ENCODE measurements at regions not wholly inside any gene's neighbourhood (a gene's known extent, or its start where the extent isn't known, plus 50 kb on each side); places are given as distances from the start of the nearest gene placed in this dataset.

- H3K36me3 Mint-ChIP-seq = no peaks in the 10 kb centered on the region
- H3K27ac Mint-ChIP-seq = no peak overlapping the region
- H3K27me3 Mint-ChIP-seq = no peaks in the 10 kb centered on the region
- no peak overlapping the region for H3K4me3 Mint-ChIP-seq
- H3K4me1 Mint-ChIP-seq = no peaks in the 10 kb centered on the region
- DNase-seq = no peak
- CTCF ChIA-PET = no interaction called here
- H3K9me3 Mint-ChIP-seq = no peaks in the 10 kb centered on the region
Measured at GRCh38 chr3:178067721-178068120, 468.5 kb upstream of the KCNMB2 start.

- Mint-ChIP-seq H3K27ac (no peak overlapping the region), H3K9me3 (no peaks in the 10 kb centered on the region), H3K4me3 (no peak overlapping the region), H3K4me1 (peaks cover 4% of the 10 kb centered on the region), H3K36me3 (no peaks in the 10 kb centered on the region), H3K27me3 (no peaks in the 10 kb centered on the region)
- CTCF ChIA-PET = interaction anchor here (1.2 kb wide), 1 partner anchor 19 kb away, joined by 3 read pairs; no protein-coding TSS in a partner anchor
- no peak for DNase-seq
Measured at GRCh38 chr3:178072391-178073305, 463.6 kb upstream of the KCNMB2 start.

- Mint-ChIP-seq H3K9me3 (no peaks in the 10 kb centered on the region), H3K36me3 (no peaks in the 10 kb centered on the region), H3K4me1 (peaks cover 4% of the 10 kb centered on the region), H3K27ac (no peak overlapping the region), H3K4me3 (no peak overlapping the region), H3K27me3 (no peaks in the 10 kb centered on the region)
- CTCF ChIA-PET = no interaction called here
- DNase-seq = no peak
Measured at GRCh38 chr3:178073366-178073765, 462.9 kb upstream of the KCNMB2 start.

GRCh38 chr3:178075344-178075743 lies 460.9 kb upstream of the KCNMB2 start:
- H3K9me3 Mint-ChIP-seq = no peaks in the 10 kb centered on the region
- no peak overlapping the region for H3K4me3 Mint-ChIP-seq
- no peaks in the 10 kb centered on the region for H3K36me3 Mint-ChIP-seq
- no peak overlapping the region for H3K27ac Mint-ChIP-seq
- CTCF ChIA-PET = interaction anchor here (0.8 kb wide), 1 partner anchor 10 kb away, joined by 3 read pairs; no protein-coding TSS in a partner anchor
- H3K4me1 Mint-ChIP-seq = peaks cover 6% of the 10 kb centered on the region
- no peaks in the 10 kb centered on the region for H3K27me3 Mint-ChIP-seq
- DNase-seq = no peak

- CTCF ChIA-PET = no interaction called here
- no peak overlapping the region for H3K4me3 Mint-ChIP-seq
- H3K27me3 Mint-ChIP-seq = no peaks in the 10 kb centered on the region
- no peak overlapping the region for H3K27ac Mint-ChIP-seq
- H3K4me1 Mint-ChIP-seq = peaks cover 9% of the 10 kb centered on the region
- H3K9me3 Mint-ChIP-seq = no peaks in the 10 kb centered on the region
- no peak for DNase-seq
- no peaks in the 10 kb centered on the region for H3K36me3 Mint-ChIP-seq
Measured at GRCh38 chr3:178078953-178079352, 457.3 kb upstream of the KCNMB2 start.

- Mint-ChIP-seq H3K4me3 (no peak overlapping the region), H3K27me3 (no peaks in the 10 kb centered on the region), H3K27ac (no peak overlapping the region), H3K36me3 (no peaks in the 10 kb centered on the region), H3K4me1 (peaks cover 19% of the 10 kb centered on the region), H3K9me3 (no peaks in the 10 kb centered on the region)
- no peak for DNase-seq
- CTCF ChIA-PET = no interaction called here
Measured at GRCh38 chr3:178079966-178080365, 456.3 kb upstream of the KCNMB2 start.

GRCh38 chr3:178082326-178082906 lies 453.8 kb upstream of the KCNMB2 start:
- H3K4me1 Mint-ChIP-seq = peaks cover 28% of the 10 kb centered on the region
- no peak overlapping the region for H3K27ac Mint-ChIP-seq
- no peaks in the 10 kb centered on the region for H3K9me3 Mint-ChIP-seq
- CTCF ChIA-PET = interaction anchor here (0.6 kb wide), 1 partner anchor 92 kb away, joined by 3 read pairs; no protein-coding TSS in a partner anchor
- H3K27me3 Mint-ChIP-seq = no peaks in the 10 kb centered on the region
- H3K36me3 Mint-ChIP-seq = no peaks in the 10 kb centered on the region
- no peak for DNase-seq
- no peak overlapping the region for H3K4me3 Mint-ChIP-seq

GRCh38 chr3:178083906-178084866 lies 452.1 kb upstream of the KCNMB2 start:
- no peaks in the 10 kb centered on the region for H3K27me3 Mint-ChIP-seq
- peaks cover 28% of the 10 kb centered on the region for H3K4me1 Mint-ChIP-seq
- CTCF ChIA-PET = interaction anchor here (1.2 to 1.3 kb wide), 2 partner anchors 8 to 68 kb away, joined by 3 read pairs; no protein-coding TSS in a partner anchor
- no peak overlapping the region for H3K4me3 Mint-ChIP-seq
- no peak overlapping the region for H3K27ac Mint-ChIP-seq
- H3K36me3 Mint-ChIP-seq = no peaks in the 10 kb centered on the region
- DNase-seq = no peak
- no peaks in the 10 kb centered on the region for H3K9me3 Mint-ChIP-seq

GRCh38 chr3:178084938-178085816 lies 451.1 kb upstream of the KCNMB2 start:
- Mint-ChIP-seq H3K36me3 (no peaks in the 10 kb centered on the region), H3K27me3 (no peaks in the 10 kb centered on the region), H3K4me1 (peaks cover 26% of the 10 kb centered on the region), H3K9me3 (no peaks in the 10 kb centered on the region), H3K4me3 (no peak overlapping the region), H3K27ac (peak overlapping the region; percentile 51)
- CTCF ChIA-PET = interaction anchor here (0.5 to 1.3 kb wide), 4 partner anchors 9 to 1215 kb away, joined by 3 read pairs; no protein-coding TSS in a partner anchor
- peak; percentile 68 for DNase-seq

GRCh38 chr3:178085817-178086123 lies 450.5 kb upstream of the KCNMB2 start:
- CTCF ChIA-PET = interaction anchor here (0.5 kb wide), 1 partner anchor 1215 kb away, joined by 3 read pairs; no protein-coding TSS in a partner anchor
- no peak overlapping the region for H3K27ac Mint-ChIP-seq
- H3K4me3 Mint-ChIP-seq = no peak overlapping the region
- peaks cover 26% of the 10 kb centered on the region for H3K4me1 Mint-ChIP-seq
- DNase-seq = no peak
- H3K27me3 Mint-ChIP-seq = no peaks in the 10 kb centered on the region
- H3K9me3 Mint-ChIP-seq = no peaks in the 10 kb centered on the region
- no peaks in the 10 kb centered on the region for H3K36me3 Mint-ChIP-seq

GRCh38 chr3:178086144-178086825 lies 450.0 kb upstream of the KCNMB2 start:
- H3K27ac Mint-ChIP-seq = no peak overlapping the region
- H3K9me3 Mint-ChIP-seq = no peaks in the 10 kb centered on the region
- no peak for DNase-seq
- H3K4me3 Mint-ChIP-seq = no peak overlapping the region
- peaks cover 26% of the 10 kb centered on the region for H3K4me1 Mint-ChIP-seq
- CTCF ChIA-PET = no interaction called here
- no peaks in the 10 kb centered on the region for H3K27me3 Mint-ChIP-seq
- H3K36me3 Mint-ChIP-seq = no peaks in the 10 kb centered on the region

GRCh38 chr3:178087376-178087775 lies 448.9 kb upstream of the KCNMB2 start:
- CTCF ChIA-PET = no interaction called here
- no peak for DNase-seq
- H3K36me3 Mint-ChIP-seq = no peaks in the 10 kb centered on the region
- H3K27me3 Mint-ChIP-seq = no peaks in the 10 kb centered on the region
- no peak overlapping the region for H3K4me3 Mint-ChIP-seq
- H3K4me1 Mint-ChIP-seq = peaks cover 26% of the 10 kb centered on the region
- H3K27ac Mint-ChIP-seq = no peak overlapping the region
- H3K9me3 Mint-ChIP-seq = no peaks in the 10 kb centered on the region

GRCh38 chr3:178088963-178089362 lies 447.3 kb upstream of the KCNMB2 start:
- Mint-ChIP-seq H3K4me3 (no peak overlapping the region), H3K9me3 (peaks cover 3% of the 10 kb centered on the region), H3K4me1 (peaks cover 22% of the 10 kb centered on the region), H3K36me3 (no peaks in the 10 kb centered on the region), H3K27ac (no peak overlapping the region), H3K27me3 (no peaks in the 10 kb centered on the region)
- no peak for DNase-seq
- CTCF ChIA-PET = no interaction called here
